Stomach (tissue), 4 donors: ENCODE measurements at regions not wholly inside any gene's neighbourhood (a gene's known extent, or its start where the extent isn't known, plus 50 kb on each side); places are given as distances from the start of the nearest gene placed in this dataset.

ENCODE experiments used
- EP300 ChIP-seq: sonication (generic); formaldehyde crosslinking; IDR thresholded peaks from one replicate; pipeline ENCODE4 v1.6.1; 2017; ENCODE audit warnings: antibody characterized with exemption
- POLR2A ChIP-seq, 4 donors: fragments of 450-650 bp; IDR thresholded peaks; one replicate each; pipeline ENCODE4 v1.6.1; 2016; ENCODE audit warnings: antibody characterized with exemption in 4 of 4, control low read depth in 2 of 4, mild to moderate bottlenecking in 1 of 4, moderate library complexity in 1 of 4
- POLR2AphosphoS5 ChIP-seq, 3 donors: sonication (generic); formaldehyde crosslinking; IDR thresholded peaks; one replicate each; pipeline ENCODE4 v1.6.1; 2016; ENCODE audit warnings: antibody characterized with exemption in 3 of 3
- TF ChIP-seq, protein P1 (sequence below), 7 experiments: fragments of 450-650 bp in 4 of 7; fragments of 200-600 bp in 3 of 7; sonication (generic) in 3 of 7; IDR thresholded peaks; one replicate each; pipeline ENCODE4 v1.5.1; 2016 to 2019; ENCODE audit warnings: antibody characterized with exemption in 7 of 7, control low read depth in 2 of 7, mild to moderate bottlenecking in 1 of 7

DNA sequence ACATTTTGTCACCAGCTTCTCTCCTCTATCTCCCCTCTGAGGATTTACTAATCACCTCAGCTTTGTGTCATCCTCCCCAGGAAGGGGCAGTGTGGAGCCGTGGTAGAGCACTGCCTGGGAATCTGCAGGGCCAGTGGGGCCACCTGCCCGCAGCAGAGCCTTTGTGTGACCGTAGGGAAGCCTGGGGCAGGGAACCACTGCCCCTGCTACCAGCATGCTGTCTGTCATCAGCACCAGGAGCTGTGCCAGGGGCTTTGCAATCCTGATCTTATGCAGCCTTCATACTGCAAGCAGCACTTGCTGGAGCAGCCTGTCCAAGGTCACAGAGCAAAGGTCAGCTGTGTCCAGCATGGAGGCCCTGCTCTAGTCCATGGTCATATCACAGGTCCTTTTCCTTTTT lies 170.2 kb upstream of the IL12A start:
- TF ChIP-seq POLR2A (IDR thresholded peaks at IDR 0.05) = no peak
- TF ChIP-seq, protein P1, sequence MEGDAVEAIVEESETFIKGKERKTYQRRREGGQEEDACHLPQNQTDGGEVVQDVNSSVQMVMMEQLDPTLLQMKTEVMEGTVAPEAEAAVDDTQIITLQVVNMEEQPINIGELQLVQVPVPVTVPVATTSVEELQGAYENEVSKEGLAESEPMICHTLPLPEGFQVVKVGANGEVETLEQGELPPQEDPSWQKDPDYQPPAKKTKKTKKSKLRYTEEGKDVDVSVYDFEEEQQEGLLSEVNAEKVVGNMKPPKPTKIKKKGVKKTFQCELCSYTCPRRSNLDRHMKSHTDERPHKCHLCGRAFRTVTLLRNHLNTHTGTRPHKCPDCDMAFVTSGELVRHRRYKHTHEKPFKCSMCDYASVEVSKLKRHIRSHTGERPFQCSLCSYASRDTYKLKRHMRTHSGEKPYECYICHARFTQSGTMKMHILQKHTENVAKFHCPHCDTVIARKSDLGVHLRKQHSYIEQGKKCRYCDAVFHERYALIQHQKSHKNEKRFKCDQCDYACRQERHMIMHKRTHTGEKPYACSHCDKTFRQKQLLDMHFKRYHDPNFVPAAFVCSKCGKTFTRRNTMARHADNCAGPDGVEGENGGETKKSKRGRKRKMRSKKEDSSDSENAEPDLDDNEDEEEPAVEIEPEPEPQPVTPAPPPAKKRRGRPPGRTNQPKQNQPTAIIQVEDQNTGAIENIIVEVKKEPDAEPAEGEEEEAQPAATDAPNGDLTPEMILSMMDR (IDR thresholded peaks at IDR 0.05) = no peak
- TF ChIP-seq POLR2AphosphoS5 (IDR thresholded peaks at IDR 0.05) = no peak
- no peak for TF ChIP-seq EP300
